ENCODE measurements at regions not wholly inside any gene's neighbourhood (a gene's known extent, or its start where the extent isn't known, plus 50 kb on each side); places are given as distances from the start of the nearest gene placed in this dataset.

DNA sequence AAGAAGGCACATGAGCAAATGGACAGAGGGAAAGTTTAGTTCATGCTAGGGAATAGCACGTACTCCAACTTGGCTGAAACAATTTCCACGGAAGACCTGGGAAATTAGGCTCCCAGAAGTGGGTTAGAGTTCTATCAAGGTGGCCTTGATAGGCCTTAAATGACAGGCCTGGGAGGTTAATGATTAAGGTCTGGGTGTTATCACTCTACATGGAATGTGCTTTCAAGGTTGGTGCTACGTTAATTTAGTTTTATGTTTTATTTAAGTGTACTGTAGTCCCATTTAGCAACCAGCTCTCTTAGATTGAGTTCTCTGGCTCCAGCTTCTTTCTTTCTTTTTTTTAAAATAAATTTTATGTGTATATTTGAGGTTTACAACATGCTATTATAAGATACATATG, 121.4 kb upstream of the MEF2C start:
- TF ChIP-seq TAF1 (IDR thresholded peaks at IDR 0.05; ENCODE audit: low read depth, low read length) (no peak), POLR2AphosphoS5 (IDR thresholded peaks at IDR 0.05; ENCODE audit: low read depth, low read length) (no peak), POLR2A (IDR thresholded peaks at IDR 0.05; ENCODE audit: low read depth, low read length) (no peak), SPI1 (IDR thresholded peaks at IDR 0.05; ENCODE audit: low read depth, low read length) (no peak), PAX5 (IDR thresholded peaks at IDR 0.05; ENCODE audit: insufficient read depth, low read length, severe bottlenecking) (no peak), POU2F2 (IDR thresholded peaks at IDR 0.05; ENCODE audit: low read depth, low read length) (no peak)
